ENCODE measurements at regions not wholly inside any gene's neighbourhood (a gene's known extent, or its start where the extent isn't known, plus 50 kb on each side); places are given as distances from the start of the nearest gene placed in this dataset.
"Not testable (repeated sequence)": the region's sequence is repeated elsewhere in the genome, so short reads cannot be mapped to it uniquely, and the experiment has no call there.

DNA sequence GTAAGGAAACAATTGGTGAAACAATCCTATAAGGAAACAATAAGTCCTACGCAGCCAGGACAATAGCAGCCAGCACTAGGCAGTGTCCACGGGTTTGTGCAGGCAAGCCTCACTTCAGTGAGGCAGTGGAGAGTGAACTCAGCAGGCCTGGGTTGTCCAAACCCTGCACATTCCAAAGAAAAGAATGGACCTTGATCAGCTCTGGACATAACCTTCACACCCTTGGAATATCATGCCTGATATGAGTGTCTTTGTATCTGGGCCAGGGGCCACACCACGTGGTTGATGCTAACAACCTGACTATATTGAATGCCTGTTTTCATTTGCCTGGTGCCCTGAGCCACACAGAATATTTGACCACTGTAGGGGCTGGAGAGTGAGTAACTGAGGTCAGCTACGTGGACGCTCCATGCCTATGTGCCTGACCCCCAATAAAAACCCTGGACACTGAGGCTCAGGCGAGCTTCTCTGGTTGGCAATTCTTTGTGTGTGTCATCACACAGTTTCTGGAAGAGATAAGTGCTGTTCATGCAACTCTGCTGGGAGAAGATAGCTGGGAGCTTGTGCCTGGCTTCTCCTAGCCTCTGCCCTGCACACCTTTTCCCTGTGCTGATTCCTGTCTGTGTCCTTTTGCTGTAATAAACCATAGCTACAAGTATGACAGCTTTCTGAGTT, 81.4 kb upstream of the NCOR2 start:
- no peak for DNase-seq

DNA sequence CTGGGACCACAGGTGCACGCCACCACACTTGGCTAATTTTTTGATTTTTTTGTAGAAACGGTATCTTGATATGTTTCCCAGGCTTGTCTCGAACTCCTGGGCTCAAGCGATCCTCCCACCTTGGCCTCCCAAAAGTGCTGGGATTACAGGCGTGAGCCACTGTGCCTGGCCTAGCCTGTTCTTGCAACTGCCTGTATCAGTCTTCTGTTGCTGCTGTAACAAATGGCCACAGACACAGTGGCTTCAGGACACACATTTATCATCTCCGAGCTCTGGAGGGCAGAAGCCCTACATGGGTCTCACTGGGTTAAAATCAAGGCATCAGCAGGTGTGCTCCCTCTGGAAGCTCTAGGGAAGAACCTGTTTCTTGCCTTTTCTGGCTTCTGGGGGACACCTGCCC, 79.9 kb upstream of the NCOR2 start:
- no peak for DNase-seq

DNA sequence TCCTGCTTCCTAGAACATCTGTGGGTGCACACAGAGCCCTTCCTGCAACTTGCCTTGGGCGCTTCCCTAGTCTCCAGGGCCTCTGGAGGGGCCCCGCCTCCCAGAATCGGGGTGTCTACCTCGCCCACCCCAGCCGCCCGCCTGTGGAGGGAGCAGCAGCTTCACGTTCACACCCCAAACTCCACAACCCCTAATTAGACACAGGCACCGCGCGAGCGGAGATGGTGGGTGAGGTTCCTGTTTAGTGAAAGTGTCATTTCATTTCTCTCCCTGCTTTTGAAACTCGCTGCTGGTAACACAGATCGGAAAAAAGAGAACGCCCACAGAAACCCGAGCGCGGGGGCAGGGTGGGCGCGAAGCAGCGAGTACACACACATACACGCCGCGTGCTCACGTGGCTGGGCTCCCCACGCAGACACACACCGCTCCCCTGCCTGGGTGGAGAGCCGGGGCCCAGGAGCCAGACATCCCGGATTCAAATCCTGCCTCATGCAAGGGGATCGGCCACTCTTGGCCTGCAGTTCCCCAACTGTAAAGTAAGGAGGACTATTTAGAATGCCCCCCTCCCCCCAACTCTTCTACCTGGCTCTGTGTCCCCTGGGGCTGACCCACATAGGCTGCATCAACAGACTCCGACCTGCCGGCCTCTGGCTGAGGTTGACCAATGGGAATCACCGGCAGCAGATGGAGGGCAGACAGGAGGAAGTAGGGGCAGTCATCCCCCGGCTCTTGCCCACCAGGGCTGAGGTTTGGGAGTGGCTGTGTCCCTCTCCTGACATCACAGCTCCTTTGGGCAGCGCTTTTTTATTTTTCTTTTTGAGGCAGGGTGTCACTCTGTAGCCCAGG, 79.2 kb upstream of the NCOR2 start:
- DNase-seq: no peak

DNA sequence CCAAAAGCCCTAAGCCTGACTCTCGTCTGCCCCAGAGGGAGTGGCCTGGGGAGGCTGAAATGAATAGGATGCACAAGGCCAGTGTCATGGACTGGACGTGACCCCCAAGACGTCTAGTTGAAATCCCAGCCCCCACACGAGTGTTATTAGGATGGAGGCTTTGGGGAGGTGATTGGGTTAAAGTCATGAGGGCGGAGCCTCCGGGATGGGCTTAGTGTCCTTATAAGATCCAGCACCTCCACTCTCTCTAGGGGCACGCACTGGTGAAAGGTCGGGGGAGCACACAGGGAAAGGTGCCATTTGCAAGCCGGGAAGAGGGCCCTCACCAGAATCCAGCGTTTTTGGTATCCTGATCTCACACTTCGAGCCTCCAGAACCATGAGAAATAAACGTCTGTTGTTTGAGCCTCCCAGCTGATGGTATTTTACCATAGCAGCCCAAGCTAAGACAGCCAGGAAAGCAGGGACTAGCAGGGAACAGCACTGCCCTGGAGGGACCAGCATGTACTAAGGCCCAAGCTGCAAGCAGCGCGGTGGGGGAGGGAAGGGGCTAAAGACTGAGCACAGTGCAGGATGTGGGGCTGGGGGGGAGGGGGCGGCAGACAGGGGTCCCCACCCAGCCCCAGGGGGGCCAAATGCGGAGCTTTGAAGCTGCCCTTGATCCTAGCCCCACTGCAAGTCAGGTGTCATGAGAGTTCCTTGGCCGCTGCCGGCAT, 78.3 kb upstream of the NCOR2 start:
- DNase-seq: no peak

DNA sequence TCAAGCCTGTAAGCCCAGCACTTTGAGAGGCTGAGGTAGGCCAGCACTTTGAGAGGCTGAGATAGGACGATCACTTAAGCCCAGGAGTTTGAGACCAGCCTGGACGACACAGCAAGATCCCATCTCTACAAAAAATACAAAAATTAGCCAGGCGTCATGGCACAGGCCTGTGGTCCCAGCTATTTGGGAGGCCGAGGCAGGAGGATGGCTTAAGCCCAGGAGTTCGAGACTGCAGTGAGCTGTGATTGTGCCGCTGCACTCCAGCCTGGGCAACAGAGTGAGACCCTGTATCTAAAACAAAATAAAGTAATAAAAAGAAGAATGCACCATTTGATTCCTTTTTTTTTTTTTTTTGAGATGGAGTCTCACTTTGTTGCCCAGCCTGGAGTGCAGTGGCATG, 76.4 kb upstream of the NCOR2 start:
- DNase-seq: not testable (repeated sequence)

DNA sequence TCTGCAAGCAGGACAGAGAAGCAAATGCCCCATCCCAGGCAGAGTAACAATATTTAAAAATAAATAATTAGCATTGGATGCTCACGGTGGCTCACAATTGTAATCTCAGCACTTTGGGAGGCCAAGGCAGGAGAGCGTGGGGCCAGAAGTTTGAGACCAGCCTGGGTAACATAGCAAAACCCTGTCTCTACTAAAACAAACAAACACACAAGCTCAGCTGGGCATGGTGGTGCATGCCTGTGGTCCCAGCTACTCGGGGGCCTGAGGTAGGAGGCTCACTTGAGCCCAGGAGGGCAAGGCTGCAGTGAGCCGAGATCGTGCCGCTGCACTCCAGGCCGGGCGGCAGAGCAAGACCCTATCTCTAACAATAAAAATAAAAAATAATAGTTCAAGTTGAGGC, 74.7 kb upstream of the NCOR2 start:
- DNase-seq: no peak

DNA sequence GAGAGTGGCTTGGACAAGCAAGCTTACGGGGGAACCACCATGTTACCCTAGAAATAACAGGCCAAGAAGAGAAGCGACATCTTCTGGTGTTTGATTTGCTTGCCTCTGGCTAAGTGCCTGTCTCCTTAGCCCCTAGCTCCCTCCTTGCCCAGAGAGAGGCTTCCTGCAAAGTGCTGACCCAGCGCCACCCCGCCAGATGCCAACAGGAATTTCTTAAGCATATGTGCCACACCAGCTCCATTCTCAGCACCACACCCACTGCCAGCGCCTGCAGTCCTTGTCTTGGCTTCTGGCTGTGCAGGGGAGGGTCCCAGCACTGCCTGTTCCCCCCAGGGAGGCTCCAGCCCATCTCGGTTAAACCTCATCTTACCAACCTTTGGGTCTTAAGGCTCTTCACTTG, 74.2 kb upstream of the NCOR2 start:
- DNase-seq: no peak

DNA sequence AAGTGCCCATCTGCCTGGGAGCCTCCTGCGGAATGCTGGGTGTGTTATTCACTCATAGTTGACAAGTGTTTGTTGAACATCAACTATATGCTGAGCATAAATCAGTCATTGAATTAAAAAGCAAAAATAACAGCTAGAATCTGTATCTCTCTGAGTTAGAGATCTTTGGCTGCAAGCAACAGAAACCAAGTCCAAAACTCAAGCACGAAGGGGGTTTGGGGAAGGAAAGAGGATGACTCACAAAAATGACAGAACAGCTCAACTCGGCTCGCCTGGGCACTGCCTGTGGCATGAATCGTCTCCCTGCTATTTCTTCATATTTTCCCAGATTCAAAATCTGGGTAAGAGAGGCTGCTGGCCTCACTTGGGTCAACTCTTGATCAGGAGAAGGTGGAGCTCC, 72.6 kb upstream of the NCOR2 start:
- no peak for DNase-seq

DNA sequence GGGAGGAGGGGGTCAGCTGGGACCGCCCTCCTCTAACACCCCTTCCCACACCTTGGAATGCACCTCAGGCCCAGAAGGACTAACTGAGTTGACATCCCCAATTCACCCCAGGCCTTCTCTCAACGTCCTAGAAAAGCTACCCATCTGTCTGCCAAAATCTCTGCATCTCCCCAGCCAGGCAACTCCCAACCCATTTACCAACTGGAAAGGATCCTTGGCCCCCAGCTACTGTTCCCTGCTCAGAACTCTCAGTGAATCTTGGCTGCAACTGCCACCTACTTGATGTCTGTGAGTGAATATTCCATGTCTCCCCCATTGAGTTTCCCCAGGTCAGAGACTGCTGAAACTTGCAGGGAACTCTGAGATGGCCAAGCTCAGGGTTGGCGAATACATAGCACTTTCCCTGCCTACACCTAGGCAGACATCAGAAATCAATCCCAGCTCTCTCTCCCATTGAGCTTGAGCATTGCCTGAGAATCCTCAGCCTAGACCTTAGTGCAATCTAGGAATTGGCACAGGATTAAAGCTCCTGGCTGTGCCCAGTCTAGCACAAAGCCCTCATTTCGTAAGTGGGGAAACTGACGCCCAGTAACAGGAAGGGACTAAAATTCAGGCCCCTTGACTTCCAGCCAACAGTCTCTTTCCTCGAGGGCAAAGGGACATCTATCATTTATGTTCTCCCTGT, 71.9 kb upstream of the NCOR2 start:
- DNase-seq: no peak

DNA sequence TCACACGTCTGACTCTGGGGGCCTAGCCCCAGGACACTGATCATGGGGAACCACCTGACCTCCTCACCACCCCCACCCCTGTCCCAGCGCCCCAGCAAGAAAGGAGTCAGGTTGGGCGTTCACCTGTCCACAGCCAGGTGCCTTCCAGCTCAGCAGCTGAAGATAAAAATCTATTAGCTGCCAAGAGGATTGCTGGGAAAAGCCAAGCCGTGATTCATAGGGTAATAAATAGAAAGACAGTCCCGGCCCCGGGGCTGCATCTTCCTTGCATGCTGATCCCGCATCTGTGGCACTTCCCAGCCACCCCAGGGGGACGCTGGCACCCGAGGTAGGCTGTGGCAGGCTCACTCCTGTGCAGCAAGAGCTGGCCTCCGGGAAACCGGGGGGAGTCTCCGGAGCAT, 70.2 kb upstream of the NCOR2 start:
- DNase-seq: no peak

DNA sequence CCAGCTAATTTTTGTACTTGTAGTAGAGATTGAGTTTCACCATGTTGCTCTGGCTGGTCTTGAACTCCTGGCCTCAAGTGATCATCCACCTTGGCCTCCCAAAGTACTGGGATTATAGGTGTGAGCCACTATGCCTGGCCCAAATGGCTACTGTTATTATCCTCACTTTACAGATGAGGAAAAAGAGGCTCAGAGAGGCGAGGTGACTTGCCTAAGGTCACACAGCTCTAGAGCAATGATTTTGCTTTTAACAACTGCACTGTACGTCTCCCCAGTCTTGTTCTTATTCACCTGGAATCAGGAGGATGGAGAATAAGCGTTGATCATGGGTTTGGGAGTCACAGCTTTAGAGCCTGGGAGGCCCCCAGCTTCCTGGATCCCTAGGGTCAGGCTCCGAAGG, 69.8 kb upstream of the NCOR2 start:
- DNase-seq: no peak

DNA sequence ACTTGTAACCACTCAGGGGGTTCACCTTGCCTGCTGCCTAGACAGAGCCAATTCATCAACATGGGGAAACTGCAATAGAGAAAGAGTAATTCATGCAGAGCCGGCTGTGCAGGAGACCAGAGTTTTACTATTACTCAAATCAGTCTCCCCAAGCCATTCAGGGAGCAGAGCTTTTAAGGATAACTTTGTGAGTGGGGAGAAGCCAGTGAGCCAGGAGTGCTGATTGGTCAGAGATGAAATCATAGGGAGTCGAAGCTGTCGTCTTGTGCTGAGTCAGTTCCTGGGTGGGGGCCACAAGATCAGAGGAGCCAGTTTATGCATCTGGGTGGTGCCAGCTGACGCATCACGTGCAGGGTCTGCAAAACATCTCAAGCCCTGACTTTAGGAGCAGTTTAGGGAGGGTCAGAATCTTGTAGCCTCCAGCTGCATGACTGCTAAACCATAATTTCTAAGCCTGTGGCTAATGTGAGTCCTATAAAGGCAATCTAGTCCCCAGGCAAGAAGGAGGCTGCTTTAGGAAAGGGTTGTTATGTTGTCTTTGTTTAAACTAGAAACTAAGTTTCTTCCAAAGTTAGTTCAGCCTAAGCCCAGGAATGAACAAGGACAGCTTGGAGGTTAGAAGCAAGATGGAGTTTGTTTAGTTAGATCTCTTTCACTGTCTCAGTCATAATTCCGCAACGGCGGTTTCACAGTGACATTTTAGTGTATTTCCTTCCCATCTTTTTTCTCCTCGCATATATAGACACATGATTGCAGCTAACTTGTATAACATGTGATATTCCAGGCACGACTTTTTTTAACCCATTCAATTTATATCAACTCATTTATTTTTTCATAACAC, 68.9 kb upstream of the NCOR2 start:
- no peak for DNase-seq

DNA sequence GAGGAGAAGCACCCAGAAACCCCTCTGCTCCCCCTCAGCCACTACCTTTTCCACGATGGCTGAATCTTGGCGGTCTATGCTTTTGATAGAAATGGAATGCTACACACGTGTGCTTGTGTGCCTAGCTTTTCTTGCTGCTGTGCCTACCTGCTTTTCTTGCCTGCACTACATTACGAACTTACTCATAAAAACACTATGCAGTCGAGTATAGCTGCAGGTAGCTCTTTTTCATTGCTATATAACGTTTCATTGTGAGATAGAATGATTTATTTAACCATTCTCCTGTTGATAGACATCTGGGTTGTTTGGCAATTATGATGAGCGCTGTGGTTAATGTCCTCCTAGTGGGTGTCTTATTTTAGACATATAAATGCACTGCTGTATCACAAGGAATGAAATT, 67.9 kb upstream of the NCOR2 start:
- no peak for DNase-seq

DNA sequence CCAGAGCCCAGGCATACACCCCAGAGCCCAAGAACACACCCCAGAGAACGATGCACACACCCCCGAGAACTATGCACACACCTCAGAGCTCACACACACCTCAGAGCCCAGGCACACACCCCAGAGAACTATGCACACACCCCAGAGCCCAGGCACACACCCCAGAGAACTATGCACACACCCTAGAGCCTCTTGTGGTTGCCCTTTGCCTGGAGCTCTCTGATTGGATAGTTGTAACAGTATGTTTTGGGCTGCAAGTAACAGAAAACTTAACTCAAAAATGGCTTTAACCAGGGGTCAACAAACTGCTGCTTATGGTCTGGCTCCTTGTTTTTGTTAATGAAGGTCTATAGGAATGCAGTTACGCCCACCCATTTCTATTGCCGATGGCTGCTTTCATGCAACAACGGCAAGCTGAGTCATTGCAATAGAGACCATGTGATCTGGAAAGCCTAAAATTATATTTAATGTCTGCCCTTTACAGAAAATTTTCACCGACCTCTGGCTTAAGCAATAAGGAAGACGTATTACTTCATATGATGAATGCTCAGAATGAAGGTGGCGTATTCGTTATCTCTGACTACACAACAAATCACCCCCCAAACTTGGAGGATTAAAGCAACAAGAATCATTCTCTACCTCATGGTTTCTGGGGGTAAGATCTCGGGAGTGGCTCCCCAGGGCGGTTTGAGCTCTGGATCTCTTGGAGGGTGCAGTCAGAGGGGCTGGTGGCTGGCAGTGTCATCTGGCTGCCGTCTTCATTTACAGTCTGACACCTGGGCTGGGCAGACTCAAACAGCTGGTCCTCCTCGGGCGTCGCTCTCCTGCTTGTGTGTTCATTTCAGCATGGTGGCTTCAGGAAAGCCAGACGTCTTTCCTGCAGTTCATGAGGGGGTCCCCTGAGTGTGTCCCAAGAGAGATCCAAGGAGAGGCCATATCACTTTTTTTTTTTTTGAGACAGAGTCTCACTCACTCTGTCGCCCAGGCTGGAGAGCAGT, 66.3 kb upstream of the NCOR2 start:
- no peak for DNase-seq

DNA sequence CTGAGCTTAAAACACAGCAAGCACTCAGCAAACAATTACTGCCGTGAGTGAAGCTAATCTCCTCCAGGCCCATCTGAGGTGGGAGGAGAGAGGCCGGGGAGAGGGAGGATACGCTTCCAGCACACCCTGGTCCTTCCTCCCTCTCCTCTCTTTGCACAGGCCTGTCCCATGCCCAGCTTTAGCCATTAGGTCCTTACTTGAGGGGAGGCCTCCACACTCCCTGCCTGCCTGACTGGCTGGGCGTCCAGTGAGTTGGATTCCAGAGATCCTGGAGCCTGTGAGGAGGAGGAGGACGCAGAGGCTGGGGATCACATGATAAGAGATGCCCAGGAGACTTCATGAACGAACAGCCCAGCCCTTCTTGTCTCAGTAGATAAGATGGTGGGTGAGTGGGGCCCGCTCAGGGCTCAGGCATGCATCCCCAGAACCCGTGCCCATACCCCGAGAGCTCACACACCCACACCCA, 65.1 kb upstream of the NCOR2 start:
- DNase-seq: no peak

DNA sequence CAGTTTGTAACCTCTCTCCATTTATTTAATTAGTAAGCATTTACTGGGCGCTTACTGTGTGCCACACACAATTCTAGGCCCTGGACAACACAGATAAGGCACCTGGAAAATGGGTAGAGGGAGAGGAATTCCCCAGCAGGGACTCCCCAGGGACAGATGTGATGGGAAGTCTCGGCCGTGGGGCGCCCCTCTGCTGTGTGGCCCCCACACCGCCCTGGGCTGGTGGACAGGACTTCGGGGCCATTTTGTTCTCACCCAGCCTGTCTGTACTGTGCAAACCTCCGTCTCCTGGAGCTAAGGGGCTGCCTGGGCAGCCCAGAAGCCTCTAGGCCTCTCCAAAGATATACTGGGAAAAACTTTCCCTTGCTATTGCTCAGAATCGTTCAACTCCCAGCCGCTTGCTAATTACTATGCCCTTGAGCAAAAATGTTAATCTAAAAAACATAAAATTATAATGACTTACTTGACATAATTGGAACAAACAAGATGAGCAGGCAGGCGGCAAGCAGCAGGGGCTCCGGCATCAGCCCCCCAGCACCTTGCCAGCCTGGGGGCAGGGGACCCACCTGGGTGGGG, 64.4 kb upstream of the NCOR2 start:
- no peak for DNase-seq

DNA sequence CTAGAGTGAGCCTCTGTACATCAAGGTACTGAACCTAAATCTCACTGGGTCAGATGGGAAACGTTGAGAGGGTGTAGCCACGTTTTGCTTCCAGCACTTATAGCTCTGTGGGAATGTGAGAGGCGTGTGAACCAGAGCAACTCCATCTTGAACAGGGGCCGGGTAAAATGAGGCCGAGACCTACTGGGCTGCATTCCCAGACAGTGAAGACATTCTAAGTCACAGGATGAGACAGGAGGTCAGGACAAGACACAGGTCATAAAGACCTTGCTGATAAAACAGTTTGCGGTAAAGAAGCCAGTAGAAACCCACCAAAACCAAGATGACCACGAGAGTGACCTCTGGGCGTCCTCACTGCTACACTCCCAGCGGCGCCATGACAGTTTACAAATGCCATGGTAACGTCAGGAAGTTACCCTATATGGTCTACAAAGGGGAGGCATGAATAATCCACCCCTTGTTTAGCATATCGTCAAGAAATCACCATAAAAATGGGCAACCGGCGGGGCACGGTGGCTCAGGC, 63.4 kb upstream of the NCOR2 start:
- no peak for DNase-seq

DNA sequence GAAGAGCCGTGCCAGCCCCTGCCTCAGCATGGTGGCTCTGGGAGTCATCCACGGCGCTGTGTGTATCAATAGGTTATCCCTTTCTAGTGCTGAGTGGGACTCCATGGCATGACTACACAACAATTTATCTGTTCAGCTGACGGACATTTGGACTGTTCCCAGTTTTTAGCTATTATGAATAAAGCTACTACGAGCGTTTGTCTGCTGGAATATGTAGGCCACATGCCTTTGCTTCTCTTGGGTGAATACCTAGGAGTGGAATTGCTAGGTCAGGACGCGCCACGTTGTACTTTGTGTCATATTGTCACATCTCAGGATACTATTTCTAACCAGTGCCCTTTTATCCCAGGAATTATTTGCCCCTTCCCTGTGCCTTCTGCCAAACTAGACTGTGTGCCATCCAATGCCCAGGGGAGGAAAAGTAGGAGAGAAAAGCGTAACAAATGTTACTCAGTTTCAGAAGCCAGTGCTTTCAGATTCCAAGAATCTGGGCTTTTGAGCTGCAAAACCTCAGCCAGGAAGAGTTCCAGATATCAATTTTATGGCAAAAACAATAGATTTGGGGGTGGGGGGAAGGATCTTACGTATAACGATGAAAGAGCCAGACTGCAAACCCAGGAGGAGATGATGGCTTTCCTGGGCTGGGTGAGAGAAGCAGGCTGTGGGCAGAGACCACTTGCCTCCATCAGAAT, 62.5 kb upstream of the NCOR2 start:
- no peak for DNase-seq

DNA sequence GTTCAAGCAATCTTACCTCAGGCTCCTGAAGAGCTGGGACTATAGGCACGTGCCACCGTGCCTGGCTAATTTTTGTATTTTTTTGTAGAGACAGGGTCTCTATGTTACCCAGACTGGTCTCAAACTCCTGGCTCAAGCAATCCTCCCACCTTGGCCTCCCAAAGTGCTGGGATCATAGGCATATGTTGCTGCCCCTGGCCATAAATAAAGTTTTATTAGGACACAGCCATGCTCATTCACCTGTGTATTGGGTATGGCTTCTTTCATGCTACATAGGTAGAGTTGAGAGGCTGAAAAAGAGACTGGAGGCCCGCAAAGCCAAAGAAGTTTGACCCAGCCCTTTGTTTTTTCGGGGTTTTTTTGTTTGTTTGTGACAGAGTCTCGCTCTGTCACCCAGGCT, 61.7 kb upstream of the NCOR2 start:
- DNase-seq: no peak

DNA sequence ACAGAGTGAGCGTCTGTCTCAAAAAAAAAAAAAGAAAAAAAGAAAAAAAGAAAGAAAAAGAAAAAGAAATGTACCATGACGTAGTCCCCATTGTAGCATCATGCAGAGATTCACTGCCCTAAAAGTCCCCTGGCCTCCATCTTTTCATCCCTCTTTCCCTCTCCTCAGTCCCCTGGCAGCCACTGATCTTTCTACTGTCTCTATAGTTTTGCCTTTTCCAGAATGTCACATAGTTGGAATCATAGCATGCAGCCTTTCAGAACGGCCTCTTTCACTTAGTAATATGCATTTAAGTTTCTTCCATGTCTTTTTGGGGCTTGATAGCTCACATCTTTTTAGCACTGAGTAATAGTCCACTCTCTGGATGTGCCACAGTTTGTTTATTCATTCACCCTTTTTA, 60.5 kb upstream of the NCOR2 start:
- no peak for DNase-seq

Data from COR-L47 (cell line).